ENCODE measurements at regions not wholly inside any gene's neighbourhood (a gene's known extent, or its start where the extent isn't known, plus 50 kb on each side); places are given as distances from the start of the nearest gene placed in this dataset.
A peak's percentile ranks its signal among the peaks of the same experiment; 100 is the strongest.

- H3K4me3 Mint-ChIP-seq: no peak overlapping the region
- H3K27ac ChIP-seq (ENCODE audit: low read depth, low read length): no peak overlapping the region
- ChIA-PET POLR2A (interaction anchor here (0.6 to 1.2 kb wide), 4 partner anchors 89 to 249 kb away, joined by 3 to 18 read pairs (median 5); partner anchors contain the start of gene OSBPL3), CTCF (interaction anchor here (0.8 to 4.0 kb wide), 26 partner anchors 12 to 262 kb away, joined by 3 to 50 read pairs (median 4); partner anchors contain the start of gene OSBPL3)
- no peaks in the 10 kb centered on the region for H3K27me3 ChIP-seq (ENCODE audit: insufficient read depth, low read length, poor library complexity, severe bottlenecking)
- H3K36me3 ChIP-seq (ENCODE audit: insufficient read depth, low read length): no peaks in the 10 kb centered on the region
- DNase-seq: peak; percentile 12 to 60 (median 49)
- H3K4me1 Mint-ChIP-seq: peaks cover 2 to 11% (median 9%) of the 10 kb centered on the region in 3 donors
- H3K4me1 ChIP-seq (ENCODE audit: insufficient read depth, low read length): no peaks in the 10 kb centered on the region
- H3K9me3 ChIP-seq (ENCODE audit: low read length): no peaks in the 10 kb centered on the region
- H3K27me3 Mint-ChIP-seq: no peaks in the 10 kb centered on the region
- no peaks in the 10 kb centered on the region for H3K9me3 Mint-ChIP-seq
- H3K36me3 Mint-ChIP-seq: no peaks in the 10 kb centered on the region
- H3K27ac Mint-ChIP-seq: no peak overlapping the region
- H3K4me3 ChIP-seq (ENCODE audit: low read length): no peak overlapping the region
Measured at GRCh38 chr7:25069900-25070443, 55.1 kb downstream of the CYCS start.

- H3K4me1 ChIP-seq (ENCODE audit: insufficient read depth, low read length): no peaks in the 10 kb centered on the region
- H3K27me3 ChIP-seq (ENCODE audit: insufficient read depth, low read length, poor library complexity, severe bottlenecking): no peaks in the 10 kb centered on the region
- Mint-ChIP-seq H3K27me3 (peaks cover 0 to 3% of the 10 kb centered on the region in 2 donors), H3K36me3 (no peaks in the 10 kb centered on the region), H3K4me1 (peaks cover 2 to 11% (median 9%) of the 10 kb centered on the region in 3 donors), H3K4me3 (no peak overlapping the region), H3K9me3 (no peaks in the 10 kb centered on the region), H3K27ac (peak overlapping the region in 3 of 8 donors; percentile 15 to 82 (median 56))
- no peak overlapping the region for H3K4me3 ChIP-seq (ENCODE audit: low read length)
- H3K36me3 ChIP-seq (ENCODE audit: insufficient read depth, low read length): no peaks in the 10 kb centered on the region
- ChIA-PET CTCF (interaction anchor here (0.9 to 3.3 kb wide), 5 partner anchors 26 to 256 kb away, joined by 4 to 18 read pairs (median 4); partner anchors contain the start of gene OSBPL3), POLR2A (no interaction called here)
- no peak overlapping the region for H3K27ac ChIP-seq (ENCODE audit: low read depth, low read length)
- DNase-seq: no peak
- H3K9me3 ChIP-seq (ENCODE audit: low read length): no peaks in the 10 kb centered on the region
Measured at GRCh38 chr7:25068502-25069213, 56.4 kb downstream of the CYCS start.

GRCh38 chr7:25067726-25068501 lies 57.1 kb downstream of the CYCS start:
- POLR2A ChIA-PET: no interaction called here
- no peak overlapping the region for H3K4me3 Mint-ChIP-seq
- H3K27me3 Mint-ChIP-seq: peaks cover 0 to 3% of the 10 kb centered on the region in 2 donors
- H3K4me1 ChIP-seq (ENCODE audit: insufficient read depth, low read length): no peaks in the 10 kb centered on the region
- CTCF ChIA-PET: interaction anchor here (0.9 to 3.3 kb wide), 6 partner anchors 26 to 256 kb away, joined by 3 to 18 read pairs (median 4); partner anchors contain the start of gene OSBPL3
- H3K27ac Mint-ChIP-seq: peak overlapping the region in 2 of 8 donors; percentile 26 to 37
- DNase-seq: no peak
- no peaks in the 10 kb centered on the region for H3K9me3 Mint-ChIP-seq
- H3K36me3 ChIP-seq (ENCODE audit: insufficient read depth, low read length): no peaks in the 10 kb centered on the region
- no peaks in the 10 kb centered on the region for H3K36me3 Mint-ChIP-seq
- H3K27ac ChIP-seq (ENCODE audit: low read depth, low read length): no peak overlapping the region
- no peaks in the 10 kb centered on the region for H3K9me3 ChIP-seq (ENCODE audit: low read length)
- H3K4me1 Mint-ChIP-seq: peaks cover 2 to 11% (median 9%) of the 10 kb centered on the region in 3 donors
- H3K27me3 ChIP-seq (ENCODE audit: insufficient read depth, low read length, poor library complexity, severe bottlenecking): no peaks in the 10 kb centered on the region
- no peak overlapping the region for H3K4me3 ChIP-seq (ENCODE audit: low read length)

- no peaks in the 10 kb centered on the region for H3K36me3 ChIP-seq (ENCODE audit: insufficient read depth, low read length)
- Mint-ChIP-seq H3K36me3 (no peaks in the 10 kb centered on the region), H3K27me3 (peaks cover 0 to 3% of the 10 kb centered on the region in 2 donors), H3K9me3 (no peaks in the 10 kb centered on the region), H3K4me3 (no peak overlapping the region), H3K27ac (no peak overlapping the region), H3K4me1 (peaks cover 2 to 11% (median 9%) of the 10 kb centered on the region in 3 donors)
- no peaks in the 10 kb centered on the region for H3K4me1 ChIP-seq (ENCODE audit: insufficient read depth, low read length)
- POLR2A ChIA-PET: no interaction called here
- H3K4me3 ChIP-seq (ENCODE audit: low read length): no peak overlapping the region
- no peak for DNase-seq
- CTCF ChIA-PET: interaction anchor here (1.0 to 4.8 kb wide), 3 partner anchors 83 to 254 kb away, joined by 3 to 24 read pairs (median 18); no protein-coding TSS in a partner anchor
- no peak overlapping the region for H3K27ac ChIP-seq (ENCODE audit: low read depth, low read length)
- H3K9me3 ChIP-seq (ENCODE audit: low read length): no peaks in the 10 kb centered on the region
- H3K27me3 ChIP-seq (ENCODE audit: insufficient read depth, low read length, poor library complexity, severe bottlenecking): no peaks in the 10 kb centered on the region
Measured at GRCh38 chr7:25066253-25066652, 58.8 kb downstream of the CYCS start.

- ChIA-PET POLR2A (no interaction called here), CTCF (interaction anchor here (1.2 to 4.8 kb wide), 3 partner anchors 9 to 250 kb away, joined by 3 to 24 read pairs (median 9); no protein-coding TSS in a partner anchor)
- Histone ChIP-seq H3K36me3 (ENCODE audit: insufficient read depth, low read length) (no peaks in the 10 kb centered on the region), H3K4me3 (ENCODE audit: low read length) (no peak overlapping the region), H3K4me1 (ENCODE audit: insufficient read depth, low read length) (no peaks in the 10 kb centered on the region), H3K9me3 (ENCODE audit: low read length) (no peaks in the 10 kb centered on the region), H3K27ac (ENCODE audit: low read depth, low read length) (no peak overlapping the region), H3K27me3 (ENCODE audit: insufficient read depth, low read length, poor library complexity, severe bottlenecking) (no peaks in the 10 kb centered on the region)
- Mint-ChIP-seq H3K27me3 (peaks cover 4 to 9% of the 10 kb centered on the region in 2 donors), H3K4me1 (peaks cover 0 to 2% (median 0%) of the 10 kb centered on the region in 3 donors), H3K9me3 (no peaks in the 10 kb centered on the region), H3K27ac (no peak overlapping the region), H3K36me3 (peaks cover 0 to 1% (median 0%) of the 10 kb centered on the region in 3 donors), H3K4me3 (no peak overlapping the region)
- DNase-seq: no peak
Measured at GRCh38 chr7:25062380-25062779, 62.7 kb downstream of the CYCS start.

GRCh38 chr7:25060487-25061055 lies 64.5 kb downstream of the CYCS start:
- Histone ChIP-seq H3K27me3 (ENCODE audit: insufficient read depth, low read length, poor library complexity, severe bottlenecking) (no peaks in the 10 kb centered on the region), H3K4me3 (ENCODE audit: low read length) (no peak overlapping the region), H3K4me1 (ENCODE audit: insufficient read depth, low read length) (no peaks in the 10 kb centered on the region), H3K9me3 (ENCODE audit: low read length) (no peaks in the 10 kb centered on the region), H3K27ac (ENCODE audit: low read depth, low read length) (no peak overlapping the region), H3K36me3 (ENCODE audit: insufficient read depth, low read length) (no peaks in the 10 kb centered on the region)
- Mint-ChIP-seq H3K36me3 (peaks cover 0 to 1% (median 0%) of the 10 kb centered on the region in 3 donors), H3K27me3 (peaks cover 9% of the 10 kb centered on the region in 2 donors), H3K4me1 (peaks cover 0 to 2% (median 0%) of the 10 kb centered on the region in 3 donors), H3K9me3 (no peaks in the 10 kb centered on the region), H3K4me3 (no peak overlapping the region), H3K27ac (peak overlapping the region in 1 of 8 donors; percentile 15)
- no peak for DNase-seq
- POLR2A ChIA-PET: no interaction called here
- CTCF ChIA-PET: interaction anchor here (1.1 to 2.2 kb wide), 2 partner anchors 240 to 249 kb away, joined by 3 to 9 read pairs; no protein-coding TSS in a partner anchor

- H3K4me1 Mint-ChIP-seq: peaks cover 0 to 2% (median 0%) of the 10 kb centered on the region in 3 donors
- Histone ChIP-seq H3K9me3 (ENCODE audit: low read length) (no peaks in the 10 kb centered on the region), H3K4me3 (ENCODE audit: low read length) (no peak overlapping the region), H3K27me3 (ENCODE audit: insufficient read depth, low read length, poor library complexity, severe bottlenecking) (no peaks in the 10 kb centered on the region), H3K36me3 (ENCODE audit: insufficient read depth, low read length) (no peaks in the 10 kb centered on the region), H3K27ac (ENCODE audit: low read depth, low read length) (no peak overlapping the region), H3K4me1 (ENCODE audit: insufficient read depth, low read length) (no peaks in the 10 kb centered on the region)
- ChIA-PET POLR2A (no interaction called here), CTCF (interaction anchor here (1.1 kb wide), 1 partner anchor 239 kb away, joined by 3 read pairs; no protein-coding TSS in a partner anchor)
- H3K27ac Mint-ChIP-seq: peak overlapping the region in 1 of 8 donors; percentile 31
- no peaks in the 10 kb centered on the region for H3K9me3 Mint-ChIP-seq
- no peak overlapping the region for H3K4me3 Mint-ChIP-seq
- peaks cover 9 to 12% of the 10 kb centered on the region in 2 donors for H3K27me3 Mint-ChIP-seq
- DNase-seq: no peak
- H3K36me3 Mint-ChIP-seq: peaks cover 0 to 1% (median 0%) of the 10 kb centered on the region in 3 donors
Measured at GRCh38 chr7:25059576-25059975, 65.5 kb downstream of the CYCS start.

Measured in CD8-positive, alpha-beta memory T cell (primary cell).